RWPE1 (cell line): ENCODE measurements at regions not wholly inside any gene's neighbourhood (a gene's known extent, or its start where the extent isn't known, plus 50 kb on each side); places are given as distances from the start of the nearest gene placed in this dataset.
A peak's percentile ranks its signal among the peaks of the same experiment; 100 is the strongest.
"Not testable (repeated sequence)": the region's sequence is repeated elsewhere in the genome, so short reads cannot be mapped to it uniquely, and the experiment has no call there.

Experiments used
- CTCF ChIA-PET: fragments of 350-600 bp; sonication (Branson Sonifier 250); formaldehyde crosslinking; extraction: SDS; loops from one replicate; lab custom pipeline; 2021; lab: Yijun Ruan, JAX
- POLR2A ChIA-PET: fragments of 400-600 bp; formaldehyde crosslinking; extraction: SDS; loops from one replicate; lab custom pipeline; 2020; ENCODE audit warnings: antibody characterized with exemption; ENCODE audit not compliant: low non-redundant PET; lab: Yijun Ruan, JAX
- DNase-seq: peaks from one replicate; pipeline ENCODE4 v3.0.0; 2012; ENCODE audit warnings: low spot score
- H3K27ac ChIP-seq: fragments of 450-650 bp; 2 replicates; pipeline ENCODE4 v1.5.1; 2017
- CTCF ChIP-seq: fragments of 450-650 bp; conservative IDR thresholded peaks from 2 replicates; pipeline ENCODE4 v1.5.1; 2017; ENCODE audit warnings: low read depth, mild to moderate bottlenecking

GRCh38 chr2:107558295-107558694, 268.4 kb upstream of the RGPD4 start:
- ChIA-PET CTCF (no interaction called here), POLR2A (no interaction called here)
- no peak for DNase-seq
- TF ChIP-seq CTCF: no peak
- no peak overlapping the region for H3K27ac ChIP-seq

- H3K27ac ChIP-seq: no peak overlapping the region
- ChIA-PET POLR2A (no interaction called here), CTCF (no interaction called here)
- DNase-seq: no peak
- no peak for TF ChIP-seq CTCF
Observed at GRCh38 chr2:107569496-107569895, 257.2 kb upstream of the RGPD4 start.

- no peak overlapping the region for H3K27ac ChIP-seq
- no peak for DNase-seq
- no peak for TF ChIP-seq CTCF
- ChIA-PET CTCF (no interaction called here), POLR2A (no interaction called here)
Observed at GRCh38 chr2:107570876-107571275, 255.8 kb upstream of the RGPD4 start.

GRCh38 chr2:107572890-107573289, 253.8 kb upstream of the RGPD4 start:
- DNase-seq, H3K27ac ChIP-seq, POLR2A ChIA-PET: not testable (repeated sequence)
- CTCF ChIA-PET: interaction anchor here (0.6 kb wide), 1 partner anchor 81 kb away, joined by 3 read pairs; no protein-coding TSS in a partner anchor
- 0 out of 2 replicates have a peak, but pooled peaks have one; percentile 16 for TF ChIP-seq CTCF

- no peak for DNase-seq
- CTCF ChIA-PET: no interaction called here
Observed at GRCh38 chr2:107576991-107577390, 249.7 kb upstream of the RGPD4 start.

GRCh38 chr2:107582487-107582886, 244.2 kb upstream of the RGPD4 start:
- no peak for TF ChIP-seq CTCF
- ChIA-PET CTCF (no interaction called here), POLR2A (no interaction called here)
- no peak overlapping the region for H3K27ac ChIP-seq
- DNase-seq: no peak

More at GRCh38 chr2:107576991-107577390, 249.7 kb upstream of the RGPD4 start:
- H3K27ac ChIP-seq: no peak overlapping the region
- POLR2A ChIA-PET: no interaction called here
- no peak for TF ChIP-seq CTCF
